ENCODE measurements at regions not wholly inside any gene's neighbourhood (a gene's known extent, or its start where the extent isn't known, plus 50 kb on each side); places are given as distances from the start of the nearest gene placed in this dataset.
"Not testable (repeated sequence)": the region's sequence is repeated elsewhere in the genome, so short reads cannot be mapped to it uniquely, and the experiment has no call there.

GRCh38 chr7:119254742-119255141 lies 1018.2 kb upstream of the KCND2 start:
- H3K36me3 ChIP-seq (ENCODE audit: control insufficient read depth in 3 of 3, insufficient read depth in 2 of 3, low read depth in 1 of 3, low read length in 3 of 3): no peaks in the 10 kb centered on the region
- H3K4me1 ChIP-seq (ENCODE audit: control insufficient read depth in 3 of 3, insufficient read depth in 2 of 3, low read depth in 1 of 3, low read length in 2 of 3): no peaks in the 10 kb centered on the region
- no peak for DNase-seq
- H3K9me3 ChIP-seq (ENCODE audit: control insufficient read depth in 2 of 2, insufficient read depth in 1 of 2, low read depth in 1 of 2, low read length in 1 of 2): no peaks in the 10 kb centered on the region
- no peak for FAIRE-seq
- H3K27me3 ChIP-seq (ENCODE audit: control insufficient read depth in 3 of 3, insufficient read depth in 3 of 3, low read length in 3 of 3): no peaks in the 10 kb centered on the region
- H3K27ac ChIP-seq (ENCODE audit: low read depth in 1 of 3, low read length in 2 of 3): no peak overlapping the region
- no peak overlapping the region for H3K4me3 ChIP-seq (ENCODE audit: low read depth in 1 of 3, low read length in 3 of 3)

GRCh38 chr7:119256001-119256400 lies 1017.0 kb upstream of the KCND2 start:
- no peak for FAIRE-seq
- H3K9me3 ChIP-seq (ENCODE audit: control insufficient read depth in 2 of 2, insufficient read depth in 1 of 2, low read depth in 1 of 2, low read length in 1 of 2): no peaks in the 10 kb centered on the region
- H3K27ac ChIP-seq (ENCODE audit: low read depth in 1 of 3, low read length in 2 of 3): no peak overlapping the region

GRCh38 chr7:119256446-119257131 lies 1016.4 kb upstream of the KCND2 start:
- no peaks in the 10 kb centered on the region for H3K9me3 ChIP-seq (ENCODE audit: control insufficient read depth in 2 of 2, insufficient read depth in 1 of 2, low read depth in 1 of 2, low read length in 1 of 2)
- no peaks in the 10 kb centered on the region for H3K36me3 ChIP-seq (ENCODE audit: control insufficient read depth in 3 of 3, insufficient read depth in 2 of 3, low read depth in 1 of 3, low read length in 3 of 3)
- FAIRE-seq: no peak
- no peaks in the 10 kb centered on the region for H3K27me3 ChIP-seq (ENCODE audit: control insufficient read depth in 3 of 3, insufficient read depth in 3 of 3, low read length in 3 of 3)
- H3K4me1 ChIP-seq (ENCODE audit: control insufficient read depth in 3 of 3, insufficient read depth in 2 of 3, low read depth in 1 of 3, low read length in 2 of 3): no peaks in the 10 kb centered on the region
- no peak overlapping the region for H3K4me3 ChIP-seq (ENCODE audit: low read depth in 1 of 3, low read length in 3 of 3)
- H3K27ac ChIP-seq (ENCODE audit: low read depth in 1 of 3, low read length in 2 of 3): no peak overlapping the region
- no peak for DNase-seq
- WGBS, 3 donors: 70 to 74% (median 72%) methylated on average over 3 of the region's 3 CpGs

More at GRCh38 chr7:119256001-119256400, 1017.0 kb upstream of the KCND2 start:
- DNase-seq: no peak
- no peak overlapping the region for H3K4me3 ChIP-seq (ENCODE audit: low read depth in 1 of 3, low read length in 3 of 3)
- H3K27me3 ChIP-seq (ENCODE audit: control insufficient read depth in 3 of 3, insufficient read depth in 3 of 3, low read length in 3 of 3): no peaks in the 10 kb centered on the region
- no peaks in the 10 kb centered on the region for H3K4me1 ChIP-seq (ENCODE audit: control insufficient read depth in 3 of 3, insufficient read depth in 2 of 3, low read depth in 1 of 3, low read length in 2 of 3)
- no peaks in the 10 kb centered on the region for H3K36me3 ChIP-seq (ENCODE audit: control insufficient read depth in 3 of 3, insufficient read depth in 2 of 3, low read depth in 1 of 3, low read length in 3 of 3)

- not testable (repeated sequence) for H3K27me3 ChIP-seq (ENCODE audit: control insufficient read depth in 3 of 3, insufficient read depth in 3 of 3, low read length in 3 of 3); H3K4me3 ChIP-seq (ENCODE audit: low read depth in 1 of 3, low read length in 3 of 3); DNase-seq; H3K27ac ChIP-seq (ENCODE audit: low read depth in 1 of 3, low read length in 2 of 3); H3K9me3 ChIP-seq (ENCODE audit: control insufficient read depth in 2 of 2, insufficient read depth in 1 of 2, low read depth in 1 of 2, low read length in 1 of 2); FAIRE-seq; H3K36me3 ChIP-seq (ENCODE audit: control insufficient read depth in 3 of 3, insufficient read depth in 2 of 3, low read depth in 1 of 3, low read length in 3 of 3); H3K4me1 ChIP-seq (ENCODE audit: control insufficient read depth in 3 of 3, insufficient read depth in 2 of 3, low read depth in 1 of 3, low read length in 2 of 3)
- WGBS, 3 donors: 68 to 77% (median 70%) methylated on average over 2 of the region's 2 CpGs
Measured at GRCh38 chr7:119266790-119267189, 1006.2 kb upstream of the KCND2 start.

GRCh38 chr7:119270045-119270464 lies 1002.9 kb upstream of the KCND2 start:
- Histone ChIP-seq H3K4me1 (ENCODE audit: control insufficient read depth in 3 of 3, insufficient read depth in 2 of 3, low read depth in 1 of 3, low read length in 2 of 3) (no peaks in the 10 kb centered on the region), H3K9me3 (ENCODE audit: control insufficient read depth in 2 of 2, insufficient read depth in 1 of 2, low read depth in 1 of 2, low read length in 1 of 2) (no peaks in the 10 kb centered on the region), H3K27ac (ENCODE audit: low read depth in 1 of 3, low read length in 2 of 3) (no peak overlapping the region), H3K27me3 (ENCODE audit: control insufficient read depth in 3 of 3, insufficient read depth in 3 of 3, low read length in 3 of 3) (peaks cover 0 to 2% (median 0%) of the 10 kb centered on the region in 3 donors), H3K4me3 (ENCODE audit: low read depth in 1 of 3, low read length in 3 of 3) (no peak overlapping the region), H3K36me3 (ENCODE audit: control insufficient read depth in 3 of 3, insufficient read depth in 2 of 3, low read depth in 1 of 3, low read length in 3 of 3) (no peaks in the 10 kb centered on the region)
- no peak for FAIRE-seq
- 19 to 23% (median 19%) methylated on average over 7 of the region's 7 CpGs for WGBS, 3 donors
- DNase-seq: peak; percentile 45 to 48

GRCh38 chr7:119270644-119271043 lies 1002.3 kb upstream of the KCND2 start:
- no peak overlapping the region for H3K27ac ChIP-seq (ENCODE audit: low read depth in 1 of 3, low read length in 2 of 3)
- no peak overlapping the region for H3K4me3 ChIP-seq (ENCODE audit: low read depth in 1 of 3, low read length in 3 of 3)
- no peaks in the 10 kb centered on the region for H3K4me1 ChIP-seq (ENCODE audit: control insufficient read depth in 3 of 3, insufficient read depth in 2 of 3, low read depth in 1 of 3, low read length in 2 of 3)
- H3K36me3 ChIP-seq (ENCODE audit: control insufficient read depth in 3 of 3, insufficient read depth in 2 of 3, low read depth in 1 of 3, low read length in 3 of 3): no peaks in the 10 kb centered on the region
- no peaks in the 10 kb centered on the region for H3K9me3 ChIP-seq (ENCODE audit: control insufficient read depth in 2 of 2, insufficient read depth in 1 of 2, low read depth in 1 of 2, low read length in 1 of 2)
- FAIRE-seq (no peak), DNase-seq (no peak)
- H3K27me3 ChIP-seq (ENCODE audit: control insufficient read depth in 3 of 3, insufficient read depth in 3 of 3, low read length in 3 of 3): peaks cover 0 to 2% (median 0%) of the 10 kb centered on the region in 3 donors
- 28 to 77% (median 51%) methylated on average over 6 of the region's 6 CpGs for WGBS, 3 donors

- Histone ChIP-seq H3K9me3 (ENCODE audit: control insufficient read depth in 2 of 2, insufficient read depth in 1 of 2, low read depth in 1 of 2, low read length in 1 of 2) (no peaks in the 10 kb centered on the region), H3K4me1 (ENCODE audit: control insufficient read depth in 3 of 3, insufficient read depth in 2 of 3, low read depth in 1 of 3, low read length in 2 of 3) (no peaks in the 10 kb centered on the region), H3K36me3 (ENCODE audit: control insufficient read depth in 3 of 3, insufficient read depth in 2 of 3, low read depth in 1 of 3, low read length in 3 of 3) (no peaks in the 10 kb centered on the region), H3K4me3 (ENCODE audit: low read depth in 1 of 3, low read length in 3 of 3) (no peak overlapping the region), H3K27ac (ENCODE audit: low read depth in 1 of 3, low read length in 2 of 3) (no peak overlapping the region), H3K27me3 (ENCODE audit: control insufficient read depth in 3 of 3, insufficient read depth in 3 of 3, low read length in 3 of 3) (peaks cover 0 to 2% (median 0%) of the 10 kb centered on the region in 3 donors)
- FAIRE-seq (no peak), DNase-seq (no peak)
- WGBS, 3 donors: 78 to 86% (median 84%) methylated on average over 9 of the region's 9 CpGs
Measured at GRCh38 chr7:119271147-119271779, 1001.7 kb upstream of the KCND2 start.

- H3K4me3 ChIP-seq (ENCODE audit: low read depth in 1 of 3, low read length in 3 of 3): no peak overlapping the region
- no peaks in the 10 kb centered on the region for H3K27me3 ChIP-seq (ENCODE audit: control insufficient read depth in 3 of 3, insufficient read depth in 3 of 3, low read length in 3 of 3)
- no peak overlapping the region for H3K27ac ChIP-seq (ENCODE audit: low read depth in 1 of 3, low read length in 2 of 3)
- H3K4me1 ChIP-seq (ENCODE audit: control insufficient read depth in 3 of 3, insufficient read depth in 2 of 3, low read depth in 1 of 3, low read length in 2 of 3): no peaks in the 10 kb centered on the region
- H3K9me3 ChIP-seq (ENCODE audit: control insufficient read depth in 2 of 2, insufficient read depth in 1 of 2, low read depth in 1 of 2, low read length in 1 of 2): no peaks in the 10 kb centered on the region
- no peaks in the 10 kb centered on the region for H3K36me3 ChIP-seq (ENCODE audit: control insufficient read depth in 3 of 3, insufficient read depth in 2 of 3, low read depth in 1 of 3, low read length in 3 of 3)
- 69 to 85% (median 71%) methylated on average over 1 of the region's 1 CpG for WGBS, 3 donors
- DNase-seq (no peak), FAIRE-seq (no peak)
Measured at GRCh38 chr7:119281181-119281846, 991.7 kb upstream of the KCND2 start.

All from small intestine (tissue), 7 donors.